Stomach (tissue), 8 donors: ENCODE measurements at regions not wholly inside any gene's neighbourhood (a gene's known extent, or its start where the extent isn't known, plus 50 kb on each side); places are given as distances from the start of the nearest gene placed in this dataset.

Source experiments
- DNase-seq, 2 donors: peaks; one replicate each; pipeline versions ENCODE4 v3.0.0 to v3.0.0-alpha.2; 2013 to 2019
- H3K27ac ChIP-seq, 5 donors: fragments of 200-600 bp in 4 of 5; sonication (generic) in 4 of 5; one replicate each; pipeline ENCODE4 v1.5.1; 2013 to 2019; ENCODE audit warnings: mild to moderate bottlenecking in 1 of 5, moderate library complexity in 1 of 5
- H3K27me3 ChIP-seq, 3 donors: fragments of 200-600 bp; sonication (generic); one replicate each; pipeline ENCODE4 v1.5.1; 2017 to 2019; ENCODE audit warnings: mixed run types in 1 of 3
- H3K36me3 ChIP-seq, 4 donors: fragments of 200-600 bp; sonication (generic); 1 replicate in 3 of 4; 2 replicates in 1 of 4; pipeline ENCODE4 v1.5.1; 2016 to 2019
- H3K4me1 ChIP-seq, 4 donors: fragments of 200-600 bp; sonication (generic); one replicate each; pipeline ENCODE4 v1.5.1; 2016 to 2019
- H3K4me3 ChIP-seq, 4 donors: fragments of 200-600 bp; sonication (generic) in 3 of 4; one replicate each; pipeline ENCODE4 v1.5.1; 2016 to 2019; ENCODE audit warnings: mild to moderate bottlenecking in 1 of 4
- H3K9me3 ChIP-seq, 4 donors: fragments of 200-600 bp; sonication (generic); one replicate each; pipeline ENCODE4 v1.5.1; 2016 to 2019
- CTCF ChIP-seq, 7 experiments: fragments of 450-650 bp in 4 of 7; fragments of 200-600 bp in 3 of 7; sonication (generic) in 3 of 7; IDR thresholded peaks; one replicate each; pipeline ENCODE4 v1.5.1; 2016 to 2019; ENCODE audit warnings: antibody characterized with exemption in 7 of 7, control low read depth in 2 of 7, mild to moderate bottlenecking in 1 of 7
- EP300 ChIP-seq: sonication (generic); formaldehyde crosslinking; IDR thresholded peaks from one replicate; pipeline ENCODE4 v1.6.1; 2017; ENCODE audit warnings: antibody characterized with exemption
- POLR2A ChIP-seq, 4 donors: fragments of 450-650 bp; IDR thresholded peaks; one replicate each; pipeline ENCODE4 v1.6.1; 2016; ENCODE audit warnings: antibody characterized with exemption in 4 of 4, control low read depth in 2 of 4, mild to moderate bottlenecking in 1 of 4, moderate library complexity in 1 of 4
- POLR2AphosphoS5 ChIP-seq, 3 donors: sonication (generic); formaldehyde crosslinking; IDR thresholded peaks; one replicate each; pipeline ENCODE4 v1.6.1; 2016; ENCODE audit warnings: antibody characterized with exemption in 3 of 3
- WGBS, 5 donors: extraction: QIAGEN DNeasy Blood & Tissue Kit in 3 of 5; methylation state at CpG; one replicate each; pipeline versions ENCODE4 v1.1.5 to v1.1.7; 2013 to 2018; 5-methylcytosine and 5-hydroxymethylcytosine counted together
- intact Hi-C: fragments of 100-400 bp; cut with DNase I; formaldehyde crosslinking; loops from one replicate; pipeline ENCODE4 v1.15.1; 2023; ENCODE audit warnings: low total_unique reads
- donor health status: healthy with polysubstance abuse.
- donor health status: Bipolar disorder and iron deficiency.
- donor health status: healthy.

GRCh38 chr9:89744255-89744648 lies 139.4 kb downstream of the GADD45G start:
- Histone ChIP-seq H3K4me3 (no peak overlapping the region), H3K27ac (no peak overlapping the region), H3K27me3 (no peaks in the 10 kb centered on the region), H3K9me3 (peaks cover 0 to 7% (median 0%) of the 10 kb centered on the region in 4 donors), H3K36me3 (no peaks in the 10 kb centered on the region), H3K4me1 (peaks cover 0 to 6% (median 3%) of the 10 kb centered on the region in 4 donors)
- WGBS, 5 donors = 89 to 100% (median 92%) methylated on average over 2 to 8 of the region's 8 CpGs
- TF ChIP-seq POLR2A (IDR thresholded peaks at IDR 0.05) (no peak), EP300 (no peak), POLR2AphosphoS5 (IDR thresholded peaks at IDR 0.05) (no peak), CTCF (IDR thresholded peaks at IDR 0.05) (no peak)
- intact Hi-C loops = no loop called here
- no peak for DNase-seq

- no peak overlapping the region for H3K4me3 ChIP-seq
- no peaks in the 10 kb centered on the region for H3K36me3 ChIP-seq
- intact Hi-C loops = no loop called here
- peaks cover 0 to 6% (median 3%) of the 10 kb centered on the region in 4 donors for H3K4me1 ChIP-seq
- no peaks in the 10 kb centered on the region for H3K27me3 ChIP-seq
- no peak for TF ChIP-seq CTCF (IDR thresholded peaks at IDR 0.05)
- TF ChIP-seq POLR2A (IDR thresholded peaks at IDR 0.05) = no peak
- no peak for TF ChIP-seq EP300
- no peak for TF ChIP-seq POLR2AphosphoS5 (IDR thresholded peaks at IDR 0.05)
- DNase-seq = no peak
- WGBS, 5 donors = 79 to 100% (median 88%) methylated on average over 3 of the region's 3 CpGs
- H3K27ac ChIP-seq = no peak overlapping the region
- peaks cover 0 to 7% (median 0%) of the 10 kb centered on the region in 4 donors for H3K9me3 ChIP-seq
Measured at GRCh38 chr9:89744730-89745129, 139.9 kb downstream of the GADD45G start.

- Histone ChIP-seq H3K4me3 (no peak overlapping the region), H3K4me1 (peaks cover 0 to 6% (median 3%) of the 10 kb centered on the region in 4 donors), H3K27ac (no peak overlapping the region), H3K27me3 (no peaks in the 10 kb centered on the region), H3K9me3 (peaks cover 0 to 7% (median 0%) of the 10 kb centered on the region in 4 donors), H3K36me3 (no peaks in the 10 kb centered on the region)
- no peak for TF ChIP-seq POLR2A (IDR thresholded peaks at IDR 0.05)
- 73 to 84% (median 81%) methylated on average over 7 to 9 of the region's 9 CpGs for WGBS, 5 donors
- no peak for DNase-seq
- intact Hi-C loops = no loop called here
Measured at GRCh38 chr9:89745601-89746376, 141.0 kb downstream of the GADD45G start.

GRCh38 chr9:89746385-89747116 lies 141.7 kb downstream of the GADD45G start:
- TF ChIP-seq POLR2A (IDR thresholded peaks at IDR 0.05) (no peak), EP300 (no peak), POLR2AphosphoS5 (IDR thresholded peaks at IDR 0.05) (no peak), CTCF (IDR thresholded peaks at IDR 0.05) (no peak)
- 81 to 87% (median 84%) methylated on average over 14 to 15 of the region's 15 CpGs for WGBS, 5 donors
- DNase-seq = peak in 1 of 2 donors; percentile 86
- peaks cover 0 to 6% (median 3%) of the 10 kb centered on the region in 4 donors for H3K4me1 ChIP-seq
- intact Hi-C loops = no loop called here
- H3K9me3 ChIP-seq = peaks cover 0 to 7% (median 0%) of the 10 kb centered on the region in 4 donors
- no peak overlapping the region for H3K27ac ChIP-seq
- no peaks in the 10 kb centered on the region for H3K27me3 ChIP-seq
- H3K4me3 ChIP-seq = no peak overlapping the region
- H3K36me3 ChIP-seq = no peaks in the 10 kb centered on the region
